Fibroblast of pulmonary artery (primary cell): ENCODE measurements at regions not wholly inside any gene's neighbourhood (a gene's known extent, or its start where the extent isn't known, plus 50 kb on each side); places are given as distances from the start of the nearest gene placed in this dataset.

ENCODE experiments used
- DNase-seq: peaks from one replicate; pipeline ENCODE4 v3.0.0-alpha.2; 2010; ENCODE audit warnings: low read depth
- H3K4me3 ChIP-seq: replicated peaks from 2 replicates; pipeline ENCODE4 v1.5.1; 2011; ENCODE audit warnings: low read depth, mild to moderate bottlenecking, control low read depth, low read length, moderate library complexity
- TF ChIP-seq, protein P1 (sequence below): IDR thresholded peaks from 2 replicates; pipeline ENCODE4 v1.5.1; 2011; ENCODE audit warnings: mild to moderate bottlenecking, control low read depth, low read length, inconsistent platforms; ENCODE audit errors: missing control alignments

DNA sequence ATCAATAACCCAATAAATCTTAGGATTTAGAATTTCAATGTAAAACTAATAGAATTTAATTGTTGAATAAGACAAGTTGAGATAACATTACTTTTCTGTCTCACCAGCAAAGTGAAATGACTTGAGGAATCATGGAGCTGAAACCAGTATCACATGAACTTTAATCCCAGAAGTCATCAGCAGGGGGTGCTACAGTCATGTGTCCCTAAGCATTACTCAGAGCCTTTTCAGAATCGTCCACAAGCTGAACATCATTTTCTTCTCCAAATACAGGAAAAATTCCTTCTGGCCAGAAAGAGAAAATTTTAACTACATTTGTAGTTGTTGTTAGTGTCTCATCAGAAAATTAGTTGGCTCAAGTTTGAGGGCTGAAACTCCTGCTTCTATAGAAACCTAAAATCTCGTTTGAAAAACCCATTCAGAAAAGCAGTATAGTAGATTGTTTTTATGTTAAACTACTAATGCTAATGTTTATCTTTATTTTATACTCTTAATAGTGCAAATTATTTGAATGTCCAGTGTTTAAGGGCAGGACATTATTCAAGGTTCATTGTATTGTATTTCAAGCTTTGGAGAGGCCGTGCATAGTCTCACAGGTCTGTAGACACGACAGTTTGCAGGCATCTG, 384.1 kb downstream of the PLOD2 start:
- TF ChIP-seq, protein P1, sequence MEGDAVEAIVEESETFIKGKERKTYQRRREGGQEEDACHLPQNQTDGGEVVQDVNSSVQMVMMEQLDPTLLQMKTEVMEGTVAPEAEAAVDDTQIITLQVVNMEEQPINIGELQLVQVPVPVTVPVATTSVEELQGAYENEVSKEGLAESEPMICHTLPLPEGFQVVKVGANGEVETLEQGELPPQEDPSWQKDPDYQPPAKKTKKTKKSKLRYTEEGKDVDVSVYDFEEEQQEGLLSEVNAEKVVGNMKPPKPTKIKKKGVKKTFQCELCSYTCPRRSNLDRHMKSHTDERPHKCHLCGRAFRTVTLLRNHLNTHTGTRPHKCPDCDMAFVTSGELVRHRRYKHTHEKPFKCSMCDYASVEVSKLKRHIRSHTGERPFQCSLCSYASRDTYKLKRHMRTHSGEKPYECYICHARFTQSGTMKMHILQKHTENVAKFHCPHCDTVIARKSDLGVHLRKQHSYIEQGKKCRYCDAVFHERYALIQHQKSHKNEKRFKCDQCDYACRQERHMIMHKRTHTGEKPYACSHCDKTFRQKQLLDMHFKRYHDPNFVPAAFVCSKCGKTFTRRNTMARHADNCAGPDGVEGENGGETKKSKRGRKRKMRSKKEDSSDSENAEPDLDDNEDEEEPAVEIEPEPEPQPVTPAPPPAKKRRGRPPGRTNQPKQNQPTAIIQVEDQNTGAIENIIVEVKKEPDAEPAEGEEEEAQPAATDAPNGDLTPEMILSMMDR, result peak; percentile 81
- peak; percentile 87 for DNase-seq
- H3K4me3 ChIP-seq, result no peak overlapping the region

DNA sequence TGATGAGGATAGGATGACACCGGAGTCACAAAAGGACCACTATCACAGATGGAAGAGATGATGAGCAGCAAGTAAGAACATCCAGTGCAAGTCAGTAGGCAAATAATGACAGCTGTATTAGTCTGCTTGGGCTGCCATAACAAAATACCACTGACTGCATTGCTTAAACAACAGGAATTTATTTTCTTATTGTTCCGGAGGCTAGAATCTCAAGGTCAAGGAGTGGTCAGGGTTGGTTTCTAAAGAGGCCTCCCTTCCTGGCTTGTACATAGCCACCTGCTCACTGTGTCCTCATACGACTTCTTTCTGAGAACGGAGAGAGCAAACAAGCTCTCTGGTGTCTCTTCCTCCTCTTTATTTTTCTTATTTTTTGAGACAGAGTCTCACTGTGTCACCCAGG, 380.7 kb downstream of the PLOD2 start:
- TF ChIP-seq, protein P1, result no peak
- peak; percentile 6 for DNase-seq
- no peak overlapping the region for H3K4me3 ChIP-seq

DNA sequence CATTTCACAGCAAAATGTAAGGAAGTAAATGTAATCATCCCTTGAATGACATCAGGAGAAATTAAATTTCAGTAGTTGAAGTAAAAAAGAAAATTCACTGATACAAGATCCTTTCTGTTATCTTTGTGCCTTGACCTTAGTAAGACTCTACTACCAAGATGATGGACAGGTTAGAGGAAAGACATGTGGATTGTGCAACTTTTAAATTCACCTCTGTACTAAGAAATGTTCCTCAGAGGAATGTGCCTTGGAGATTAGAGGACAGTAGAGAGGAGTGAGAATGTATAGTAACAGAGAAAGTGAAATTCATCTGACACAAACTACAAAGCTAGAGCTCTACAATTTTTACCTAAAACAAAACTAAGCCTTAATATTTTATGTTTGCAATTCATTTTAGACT, 375.3 kb downstream of the PLOD2 start:
- TF ChIP-seq, protein P1, result no peak
- H3K4me3 ChIP-seq, result no peak overlapping the region
- DNase-seq, result no peak

DNA sequence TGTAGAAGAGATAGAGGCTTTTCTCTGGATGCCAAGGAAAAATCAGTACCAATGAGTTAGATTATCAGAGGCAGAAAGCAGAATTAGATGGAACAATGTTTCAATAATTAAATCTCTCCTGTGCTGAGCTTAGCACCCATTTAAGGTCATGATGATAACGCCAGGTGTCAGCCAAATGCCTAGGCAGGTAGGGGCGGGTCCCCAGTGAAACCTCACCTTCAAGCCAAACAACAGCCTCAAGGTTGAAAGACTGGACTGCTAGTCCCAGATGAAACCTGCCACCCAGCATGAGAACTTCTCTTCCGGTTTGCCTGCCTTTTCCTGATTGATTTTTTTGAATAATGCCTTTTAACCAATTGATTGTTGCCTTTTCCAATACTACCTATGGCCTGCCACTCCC, 363.0 kb downstream of the PLOD2 start:
- TF ChIP-seq, protein P1, result no peak
- no peak overlapping the region for H3K4me3 ChIP-seq
- DNase-seq, result no peak

DNA sequence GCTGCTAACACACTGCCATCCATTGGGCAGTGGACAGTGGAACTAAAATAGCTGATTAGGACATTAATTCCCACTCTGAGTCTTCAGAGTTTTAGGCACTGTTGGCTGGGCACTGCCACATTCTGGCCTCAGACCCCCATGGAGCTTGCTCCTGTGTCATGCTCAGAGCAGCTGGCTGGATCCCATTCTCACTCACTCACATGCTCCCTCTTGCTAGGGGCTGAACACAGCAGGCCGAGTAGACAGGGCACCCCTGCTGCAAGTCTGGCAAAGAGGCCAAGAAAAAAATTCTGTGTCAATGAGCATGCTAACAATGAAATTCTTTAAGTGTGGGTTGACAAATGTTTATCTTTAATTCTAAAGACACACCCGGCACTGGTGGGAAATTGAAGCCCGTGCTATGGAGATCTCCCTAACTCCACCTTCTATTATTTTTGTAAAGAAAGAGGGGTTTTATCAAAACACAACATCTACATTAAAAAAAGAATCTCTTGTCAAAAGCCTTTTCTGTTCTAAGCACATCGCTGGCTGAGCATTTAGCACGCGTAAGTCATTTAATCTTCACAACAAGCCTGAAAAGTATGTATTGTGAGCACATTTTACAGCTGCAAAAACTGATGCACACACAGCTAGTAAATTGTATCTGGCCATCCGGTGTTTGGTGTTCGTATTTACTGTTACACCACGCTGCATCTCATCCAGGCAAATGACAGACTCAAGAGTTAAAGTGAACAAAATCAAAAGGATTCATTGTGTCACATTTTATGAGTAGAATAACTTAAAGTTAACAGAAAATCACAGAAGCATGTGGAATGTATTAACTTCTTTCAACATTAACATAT, 362.1 kb downstream of the PLOD2 start:
- H3K4me3 ChIP-seq, result no peak overlapping the region
- no peak for DNase-seq
- TF ChIP-seq, protein P1, result no peak

DNA sequence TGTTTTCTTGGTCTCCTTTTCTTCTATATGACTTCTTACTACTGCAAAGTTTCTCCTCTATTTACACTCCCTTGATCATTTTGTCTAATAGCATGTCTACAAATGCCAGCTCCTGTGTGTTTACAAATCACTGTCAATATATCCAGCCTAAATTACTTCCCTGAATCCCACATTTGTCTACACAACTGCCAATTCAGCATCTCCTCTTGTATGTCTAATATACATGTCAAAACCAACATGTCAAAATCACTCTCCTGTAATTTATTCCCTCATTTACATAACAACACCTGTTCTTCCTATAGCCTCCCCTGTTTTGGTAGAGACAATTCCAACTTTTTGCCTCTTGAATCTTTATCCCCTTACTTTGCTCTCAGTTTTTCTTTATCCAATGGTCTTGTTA, 359.3 kb downstream of the PLOD2 start:
- no peak for DNase-seq
- TF ChIP-seq, protein P1, result no peak
- no peak overlapping the region for H3K4me3 ChIP-seq
